GM19035 (cell line): ENCODE measurements at regions not wholly inside any gene's neighbourhood (a gene's known extent, or its start where the extent isn't known, plus 50 kb on each side); places are given as distances from the start of the nearest gene placed in this dataset.
"Not testable (repeated sequence)": the region's sequence is repeated elsewhere in the genome, so short reads cannot be mapped to it uniquely, and the experiment has no call there.

Experiments
- ATAC-seq: cut with Tn5 transposase; IDR thresholded peaks from one replicate; pipeline ENCODE4 v1.9.1; 2021; ENCODE audit not compliant: unreplicated experiment

GRCh38 chr12:92987362-92987761 is 58.3 kb upstream of the EEA1 start:
- peak; percentile 39 for ATAC-seq

GRCh38 chr12:92987846-92988621 is 58.9 kb upstream of the EEA1 start:
- peak; percentile 83 for ATAC-seq

GRCh38 chr12:92988622-92989130 is 59.6 kb upstream of the EEA1 start:
- no peak for ATAC-seq

- ATAC-seq, result peak; percentile 28
Observed at GRCh38 chr12:92989715-92990484, 60.8 kb upstream of the EEA1 start.

- no peak for ATAC-seq
Observed at GRCh38 chr12:92991134-92991533, 62.0 kb upstream of the EEA1 start.

- no peak for ATAC-seq
Observed at GRCh38 chr12:92992041-92992440, 62.9 kb upstream of the EEA1 start.

GRCh38 chr12:92993259-92993658 is 64.2 kb upstream of the EEA1 start:
- ATAC-seq, result no peak

- peak; percentile 66 for ATAC-seq
Observed at GRCh38 chr12:92995258-92995903, 66.3 kb upstream of the EEA1 start.

- ATAC-seq, result no peak
Observed at GRCh38 chr12:93000026-93000425, 70.9 kb upstream of the EEA1 start.

GRCh38 chr12:93001407-93001806 is 72.3 kb upstream of the EEA1 start:
- no peak for ATAC-seq

GRCh38 chr12:93002293-93003054 is 73.4 kb upstream of the EEA1 start:
- ATAC-seq, result no peak

GRCh38 chr12:93003531-93004239 is 74.6 kb upstream of the EEA1 start:
- ATAC-seq, result no peak

GRCh38 chr12:93005928-93006392 is 76.9 kb upstream of the EEA1 start:
- no peak for ATAC-seq

- no peak for ATAC-seq
Observed at GRCh38 chr12:93006471-93007208, 77.5 kb upstream of the EEA1 start.

- no peak for ATAC-seq
Observed at GRCh38 chr12:93007544-93007943, 78.4 kb upstream of the EEA1 start.

- peak; percentile 73 for ATAC-seq
Observed at GRCh38 chr12:93008044-93008778, 79.1 kb upstream of the EEA1 start.

- not testable (repeated sequence) for ATAC-seq
Observed at GRCh38 chr12:93008880-93009279, 79.8 kb upstream of the EEA1 start.

GRCh38 chr12:93009533-93009932 is 80.4 kb upstream of the EEA1 start:
- no peak for ATAC-seq

GRCh38 chr12:93010461-93010860 is 81.4 kb upstream of the EEA1 start:
- ATAC-seq, result no peak
